ENCODE measurements at regions not wholly inside any gene's neighbourhood (a gene's known extent, or its start where the extent isn't known, plus 50 kb on each side); places are given as distances from the start of the nearest gene placed in this dataset.

DNA sequence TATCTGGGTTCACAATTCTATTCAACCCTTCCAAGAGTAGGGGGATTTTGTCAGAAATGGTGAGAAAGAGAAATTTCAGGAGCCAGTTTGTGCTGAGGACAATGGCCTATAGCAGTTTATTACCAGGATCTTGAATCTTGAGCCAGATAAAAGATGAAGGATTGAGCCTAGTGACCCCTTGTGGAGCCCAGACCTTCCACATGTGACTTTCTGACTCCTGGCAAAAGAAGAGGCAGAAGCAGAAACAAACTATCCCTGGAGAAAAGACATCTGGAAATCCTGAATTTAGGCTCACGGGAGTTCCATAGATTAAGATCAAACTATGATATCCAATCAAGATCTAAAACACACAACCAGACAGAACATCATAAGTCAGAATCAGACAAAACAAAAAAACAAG, 60.9 kb upstream of the CHRM2 start:
- no peak for DNase-seq

DNA sequence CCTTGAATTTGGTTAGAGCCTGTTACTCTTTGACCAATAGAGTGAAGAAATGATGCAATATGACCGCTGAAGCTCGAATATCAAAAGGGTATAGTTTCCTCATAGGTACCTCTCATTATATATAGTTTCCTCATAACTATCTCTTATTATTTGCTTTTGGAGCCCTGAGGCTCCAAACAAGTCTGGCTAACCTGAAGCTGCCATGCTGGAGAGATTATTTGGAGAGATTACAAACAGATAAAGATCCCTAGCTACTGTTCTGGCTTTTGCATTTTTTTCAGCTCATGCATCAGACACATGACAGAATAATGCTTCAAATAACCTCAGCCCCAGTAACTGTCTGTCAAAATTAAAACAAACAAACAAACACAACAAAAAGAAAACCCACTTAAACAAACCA, 65.4 kb upstream of the CHRM2 start:
- no peak for DNase-seq

- DNase-seq, result no peak
These were observed 84.5 kb upstream of the CHRM2 start for GRCh38 chr7:136783934-136784333.

GRCh38 chr7:136741941-136742340, 126.5 kb upstream of the CHRM2 start:
- no peak for DNase-seq

- no peak for DNase-seq
These were observed 139.5 kb upstream of the CHRM2 start for GRCh38 chr7:136728945-136729344.

GRCh38 chr7:136726460-136726859, 142.0 kb upstream of the CHRM2 start:
- no peak for DNase-seq

DNA sequence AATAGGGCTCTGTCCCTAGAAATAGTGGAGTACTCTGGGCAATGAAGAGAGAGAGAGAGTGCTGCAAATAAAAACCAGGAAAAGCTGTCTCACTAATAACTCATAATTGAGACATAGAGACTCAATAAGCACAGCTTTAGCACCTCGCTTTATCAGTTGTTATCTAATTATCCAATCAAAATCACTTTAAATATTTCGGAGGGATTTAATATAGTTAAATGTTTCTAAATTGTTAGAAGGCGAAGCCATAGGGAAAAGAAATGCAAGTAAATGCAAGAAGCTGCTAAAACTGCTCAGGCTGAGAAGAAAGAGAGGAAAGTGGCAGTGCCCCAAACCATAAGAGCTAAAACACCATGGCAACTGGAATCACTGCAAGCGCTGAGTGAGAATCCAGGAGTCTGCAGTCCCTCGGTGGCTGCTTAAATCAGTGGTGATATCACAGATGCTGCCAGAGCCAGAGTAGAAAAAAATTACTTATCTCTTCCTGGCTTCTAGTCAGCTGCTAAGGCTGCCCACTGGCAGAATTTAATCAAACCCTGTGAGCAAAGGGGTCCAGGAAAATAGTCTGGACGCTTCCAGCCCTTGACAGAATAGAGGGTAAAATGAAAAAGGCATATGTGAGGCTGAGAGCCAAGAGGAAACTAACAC, 150.4 kb upstream of the CHRM2 start:
- DNase-seq, result no peak

DNA sequence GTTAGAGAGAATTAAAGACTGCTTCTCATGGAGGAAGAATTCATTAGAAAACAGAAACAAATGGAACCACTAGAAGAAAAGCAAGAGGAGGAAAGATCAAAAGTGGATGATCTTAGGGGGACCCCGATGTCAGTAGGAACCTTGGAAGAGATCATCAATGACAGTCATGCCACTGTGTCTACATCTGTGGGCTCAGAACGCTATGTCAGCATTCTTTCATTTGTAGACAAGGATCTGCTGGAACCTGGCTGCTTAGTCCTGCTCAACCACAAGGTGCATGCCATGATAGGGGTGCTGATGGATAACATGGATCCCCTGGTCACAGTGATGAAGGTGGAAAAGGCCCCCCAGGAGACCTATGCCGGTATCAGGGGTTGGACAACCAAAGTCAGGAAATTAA, 154.4 kb upstream of the CHRM2 start:
- no peak for DNase-seq

GRCh38 chr7:136710751-136711150, 157.7 kb upstream of the CHRM2 start:
- no peak for DNase-seq

GRCh38 chr7:136709876-136710275, 158.6 kb upstream of the CHRM2 start:
- no peak for DNase-seq

DNA sequence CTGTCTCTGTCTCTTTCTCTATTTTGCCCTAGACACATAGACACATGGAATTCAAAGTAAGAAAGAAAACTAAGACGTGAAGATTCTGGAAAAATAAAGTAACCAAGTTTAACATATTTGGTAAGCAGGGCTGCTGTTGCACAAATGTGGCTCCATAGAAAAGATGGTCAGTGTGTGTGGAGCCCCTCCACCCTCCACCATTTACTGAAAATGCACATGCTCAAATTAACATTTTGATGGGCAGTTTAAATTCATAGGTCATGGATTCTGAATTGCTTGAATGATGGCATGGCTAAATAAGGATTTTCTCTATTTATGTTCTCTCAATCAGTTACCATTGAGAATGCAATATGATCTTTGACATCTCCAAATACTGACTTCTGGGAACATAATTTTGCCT, 165.5 kb upstream of the CHRM2 start:
- no peak for DNase-seq

GRCh38 chr7:136698977-136699376, 169.5 kb upstream of the CHRM2 start:
- no peak for DNase-seq

- DNase-seq, result no peak
These were observed 170.2 kb upstream of the CHRM2 start for GRCh38 chr7:136698231-136698630.

- no peak for DNase-seq
These were observed 171.2 kb upstream of the CHRM2 start for GRCh38 chr7:136697271-136697670.

- DNase-seq, result no peak
These were observed 175.0 kb upstream of the CHRM2 start for GRCh38 chr7:136693166-136694119.

DNA sequence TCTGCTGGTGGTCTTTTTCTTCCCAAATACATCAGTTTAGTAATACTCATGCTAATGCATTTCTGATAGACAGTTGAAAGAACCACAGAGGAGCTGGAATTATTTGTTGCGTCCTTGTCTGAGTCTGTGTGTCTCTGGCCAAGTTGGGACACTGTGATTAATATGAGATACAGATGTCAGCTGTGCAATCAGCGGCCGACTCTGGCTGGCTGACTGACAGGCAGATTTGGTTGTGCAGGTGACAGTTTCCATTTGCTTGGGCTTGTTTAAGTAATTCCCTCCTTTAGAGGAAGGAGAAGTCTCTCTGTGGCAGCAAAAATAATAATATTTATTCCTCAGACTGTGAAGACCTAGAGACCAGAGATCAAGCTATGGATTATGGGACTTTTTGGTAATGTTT, 176.2 kb upstream of the CHRM2 start:
- no peak for DNase-seq

DNA sequence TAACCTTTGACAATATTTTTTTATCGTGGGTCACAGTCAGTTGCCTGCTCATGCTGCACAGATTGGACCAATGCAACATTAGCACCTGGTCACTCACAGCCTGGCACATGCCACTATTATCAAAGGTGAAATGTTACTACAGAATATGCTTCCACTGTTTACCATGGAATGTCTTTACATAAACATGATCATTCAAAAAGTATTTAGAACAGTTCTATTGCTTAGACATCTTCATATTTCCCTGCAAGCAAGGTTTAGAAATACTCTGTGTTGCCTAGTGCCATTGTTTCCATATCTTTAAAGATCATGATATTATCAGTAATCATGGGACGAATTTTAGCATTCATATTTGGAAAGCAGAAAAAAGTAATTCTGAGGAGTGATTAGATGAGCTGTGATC, 179.9 kb upstream of the CHRM2 start:
- no peak for DNase-seq

GRCh38 chr7:136687693-136688322, 180.6 kb upstream of the CHRM2 start:
- DNase-seq, result no peak

- DNase-seq, result no peak
These were observed 182.8 kb upstream of the CHRM2 start for GRCh38 chr7:136685501-136686173.

GRCh38 chr7:136677471-136678365, 190.7 kb upstream of the CHRM2 start:
- DNase-seq, result no peak

DNA sequence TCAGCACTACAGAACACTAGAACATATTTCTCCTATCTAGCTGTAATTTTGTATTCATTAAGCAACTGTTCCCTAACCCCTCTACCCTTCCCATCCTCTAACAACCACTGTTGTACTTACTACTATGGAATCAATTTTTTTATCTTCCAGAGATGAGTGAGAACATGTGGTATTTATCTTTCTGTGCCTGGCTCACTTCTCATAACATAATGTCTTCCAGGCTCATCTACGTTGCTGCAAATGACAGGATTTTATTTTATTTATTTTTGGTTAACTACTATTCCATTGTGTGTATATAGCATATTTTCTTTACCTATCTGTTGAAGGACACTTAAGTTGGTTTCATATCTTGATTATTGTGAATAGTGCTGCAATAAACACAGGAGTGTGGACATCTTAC, 200.9 kb upstream of the CHRM2 start:
- no peak for DNase-seq

- no peak for DNase-seq
These were observed 202.5 kb upstream of the CHRM2 start for GRCh38 chr7:136665878-136666509.
